Erythroblast (primary cell): ENCODE measurements at regions not wholly inside any gene's neighbourhood (a gene's known extent, or its start where the extent isn't known, plus 50 kb on each side); places are given as distances from the start of the nearest gene placed in this dataset.

Experiments
- GATA1 ChIP-seq: IDR thresholded peaks from 2 replicates; pipeline ENCODE4 v1.6.1; 2011; ENCODE audit warnings: low read depth, mild to moderate bottlenecking, control low read depth, low read length, moderate library complexity
- POLR2A ChIP-seq: IDR thresholded peaks from 2 replicates; pipeline ENCODE4 v1.6.1; 2011; ENCODE audit warnings: mild to moderate bottlenecking, low read length

- TF ChIP-seq POLR2A, result no peak
- no peak for TF ChIP-seq GATA1
Observed at GRCh38 chr7:16975712-16976111, 93.9 kb upstream of the AGR3 start.
